HG03066 (cell line): ENCODE measurements at regions not wholly inside any gene's neighbourhood (a gene's known extent, or its start where the extent isn't known, plus 50 kb on each side); places are given as distances from the start of the nearest gene placed in this dataset.
"Not testable (repeated sequence)": the region's sequence is repeated elsewhere in the genome, so short reads cannot be mapped to it uniquely, and the experiment has no call there.

Experiments
- ATAC-seq: cut with Tn5 transposase; IDR thresholded peaks from one replicate; pipeline ENCODE4 v1.9.1; 2021; ENCODE audit warnings: low read depth; ENCODE audit not compliant: unreplicated experiment

- no peak for ATAC-seq
These were observed 379.0 kb upstream of the GOT2 start for GRCh38 chr16:59113004-59113670.

GRCh38 chr16:59111280-59111679 is 377.2 kb upstream of the GOT2 start:
- no peak for ATAC-seq

GRCh38 chr16:59108374-59108773 is 374.3 kb upstream of the GOT2 start:
- no peak for ATAC-seq

- ATAC-seq = not testable (repeated sequence)
These were observed 362.6 kb upstream of the GOT2 start for GRCh38 chr16:59096682-59097081.

- ATAC-seq = no peak
These were observed 356.4 kb upstream of the GOT2 start for GRCh38 chr16:59090541-59090940.

- ATAC-seq = no peak
These were observed 354.3 kb upstream of the GOT2 start for GRCh38 chr16:59088431-59088830.

- no peak for ATAC-seq
These were observed 353.5 kb upstream of the GOT2 start for GRCh38 chr16:59087641-59088040.

- no peak for ATAC-seq
These were observed 333.1 kb upstream of the GOT2 start for GRCh38 chr16:59067205-59067604.

- ATAC-seq = no peak
These were observed 326.1 kb upstream of the GOT2 start for GRCh38 chr16:59060207-59060606.

- no peak for ATAC-seq
These were observed 324.1 kb upstream of the GOT2 start for GRCh38 chr16:59058250-59058649.

- no peak for ATAC-seq
These were observed 319.8 kb upstream of the GOT2 start for GRCh38 chr16:59053911-59054310.

GRCh38 chr16:59052231-59052630 is 318.1 kb upstream of the GOT2 start:
- no peak for ATAC-seq

GRCh38 chr16:59048876-59049275 is 314.8 kb upstream of the GOT2 start:
- ATAC-seq = no peak

GRCh38 chr16:59047114-59047513 is 313.0 kb upstream of the GOT2 start:
- no peak for ATAC-seq

- ATAC-seq = no peak
These were observed 312.2 kb upstream of the GOT2 start for GRCh38 chr16:59046335-59046734.

GRCh38 chr16:59045501-59045900 is 311.4 kb upstream of the GOT2 start:
- no peak for ATAC-seq

- no peak for ATAC-seq
These were observed 310.5 kb upstream of the GOT2 start for GRCh38 chr16:59044616-59045015.

GRCh38 chr16:59042301-59042700 is 308.2 kb upstream of the GOT2 start:
- no peak for ATAC-seq

- no peak for ATAC-seq
These were observed 305.1 kb upstream of the GOT2 start for GRCh38 chr16:59039066-59039720.

- no peak for ATAC-seq
These were observed 296.9 kb upstream of the GOT2 start for GRCh38 chr16:59030923-59031485.

GRCh38 chr16:59021751-59022150 is 287.6 kb upstream of the GOT2 start:
- no peak for ATAC-seq

GRCh38 chr16:59013930-59014329 is 279.8 kb upstream of the GOT2 start:
- no peak for ATAC-seq
